ENCODE measurements at regions not wholly inside any gene's neighbourhood (a gene's known extent, or its start where the extent isn't known, plus 50 kb on each side); places are given as distances from the start of the nearest gene placed in this dataset.

GRCh38 chr1:99580451-99580850 lies 65.5 kb upstream of the PALMD start:
- intact Hi-C loops (cut with DNase I), result no loop called here
- Histone ChIP-seq H3K9me3 (no peaks in the 10 kb centered on the region), H3K27me3 (replicated peaks; ENCODE audit: insufficient read depth) (no peaks in the 10 kb centered on the region), H3K27ac (no peak overlapping the region), H3K4me1 (replicated peaks) (no peaks in the 10 kb centered on the region), H3K4me3 (no peak overlapping the region), H3K36me3 (no peaks in the 10 kb centered on the region)
- TF ChIP-seq POLR2AphosphoS5 (IDR thresholded peaks at IDR 0.05) (peak; percentile 65), POLR2A (IDR thresholded peaks at IDR 0.05) (no peak)
- TF ChIP-seq, protein P1, sequence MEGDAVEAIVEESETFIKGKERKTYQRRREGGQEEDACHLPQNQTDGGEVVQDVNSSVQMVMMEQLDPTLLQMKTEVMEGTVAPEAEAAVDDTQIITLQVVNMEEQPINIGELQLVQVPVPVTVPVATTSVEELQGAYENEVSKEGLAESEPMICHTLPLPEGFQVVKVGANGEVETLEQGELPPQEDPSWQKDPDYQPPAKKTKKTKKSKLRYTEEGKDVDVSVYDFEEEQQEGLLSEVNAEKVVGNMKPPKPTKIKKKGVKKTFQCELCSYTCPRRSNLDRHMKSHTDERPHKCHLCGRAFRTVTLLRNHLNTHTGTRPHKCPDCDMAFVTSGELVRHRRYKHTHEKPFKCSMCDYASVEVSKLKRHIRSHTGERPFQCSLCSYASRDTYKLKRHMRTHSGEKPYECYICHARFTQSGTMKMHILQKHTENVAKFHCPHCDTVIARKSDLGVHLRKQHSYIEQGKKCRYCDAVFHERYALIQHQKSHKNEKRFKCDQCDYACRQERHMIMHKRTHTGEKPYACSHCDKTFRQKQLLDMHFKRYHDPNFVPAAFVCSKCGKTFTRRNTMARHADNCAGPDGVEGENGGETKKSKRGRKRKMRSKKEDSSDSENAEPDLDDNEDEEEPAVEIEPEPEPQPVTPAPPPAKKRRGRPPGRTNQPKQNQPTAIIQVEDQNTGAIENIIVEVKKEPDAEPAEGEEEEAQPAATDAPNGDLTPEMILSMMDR (IDR thresholded peaks at IDR 0.05), result peak in 2 of 4 experiments; percentile 8 to 33
- peak; percentile 65 for DNase-seq (ENCODE audit: low spot score)
- 53% methylated on average over 6 of the region's 6 CpGs for WGBS

DNA sequence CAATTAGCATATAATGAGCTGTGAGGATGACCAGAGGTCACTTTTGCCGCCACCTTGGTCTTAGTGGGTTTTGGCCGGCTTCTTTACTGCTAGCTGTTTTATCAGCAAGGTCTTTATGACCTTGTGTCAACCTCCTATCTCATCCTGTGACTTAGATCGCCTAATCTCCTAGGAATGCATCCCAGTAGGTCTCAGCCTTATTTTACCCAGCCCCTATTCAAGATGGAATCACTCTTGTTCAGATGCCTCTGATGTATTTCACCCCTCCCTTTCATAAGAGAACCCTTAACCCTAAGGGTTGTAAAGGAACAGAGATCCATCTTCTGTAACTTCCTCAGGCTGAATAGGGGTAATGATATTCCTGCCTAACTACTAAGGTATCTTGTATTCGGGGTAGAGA lies 58.9 kb upstream of the PALMD start:
- DNase-seq (ENCODE audit: low spot score), result no peak
- 64% methylated on average over 4 of the region's 4 CpGs for WGBS
- Histone ChIP-seq H3K27ac (no peak overlapping the region), H3K9me3 (no peaks in the 10 kb centered on the region), H3K4me3 (no peak overlapping the region), H3K36me3 (no peaks in the 10 kb centered on the region), H3K4me1 (replicated peaks) (no peaks in the 10 kb centered on the region), H3K27me3 (replicated peaks; ENCODE audit: insufficient read depth) (no peaks in the 10 kb centered on the region)
- TF ChIP-seq, protein P1 (IDR thresholded peaks at IDR 0.05), result no peak
- TF ChIP-seq POLR2A (IDR thresholded peaks at IDR 0.05), result no peak
- TF ChIP-seq POLR2AphosphoS5 (IDR thresholded peaks at IDR 0.05), result no peak
- intact Hi-C loops (cut with DNase I), result no loop called here

DNA sequence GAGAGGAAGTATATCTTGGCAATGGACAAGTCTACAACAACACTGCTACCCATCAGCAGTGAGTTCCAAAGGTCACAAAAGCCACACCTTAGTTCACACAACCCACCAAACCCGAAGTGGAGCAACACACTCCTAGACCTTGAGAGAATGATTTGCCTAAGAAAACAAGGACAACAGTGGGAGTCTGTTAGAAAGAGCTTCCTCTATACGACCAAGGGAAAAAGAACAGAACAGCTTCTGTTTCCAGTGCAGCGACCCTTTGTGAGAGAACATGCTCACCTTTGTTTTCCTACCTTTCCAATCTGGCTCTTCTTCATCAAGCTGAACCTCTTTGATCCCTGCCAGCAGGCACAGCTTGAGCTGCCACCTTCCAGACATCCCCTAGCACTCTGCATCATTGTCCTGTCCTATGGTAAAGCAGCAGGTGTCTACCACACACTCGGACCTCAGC lies 56.7 kb upstream of the PALMD start:
- Histone ChIP-seq H3K9me3 (no peaks in the 10 kb centered on the region), H3K4me3 (no peak overlapping the region), H3K27ac (no peak overlapping the region), H3K27me3 (replicated peaks; ENCODE audit: insufficient read depth) (no peaks in the 10 kb centered on the region), H3K36me3 (no peaks in the 10 kb centered on the region), H3K4me1 (replicated peaks) (no peaks in the 10 kb centered on the region)
- intact Hi-C loops (cut with DNase I), result no loop called here
- no peak for DNase-seq (ENCODE audit: low spot score)
- TF ChIP-seq POLR2A (IDR thresholded peaks at IDR 0.05) (no peak), POLR2AphosphoS5 (IDR thresholded peaks at IDR 0.05) (no peak)
- TF ChIP-seq, protein P1 (IDR thresholded peaks at IDR 0.05), result no peak
- WGBS, result 56% methylated on average over 4 of the region's 4 CpGs

DNA sequence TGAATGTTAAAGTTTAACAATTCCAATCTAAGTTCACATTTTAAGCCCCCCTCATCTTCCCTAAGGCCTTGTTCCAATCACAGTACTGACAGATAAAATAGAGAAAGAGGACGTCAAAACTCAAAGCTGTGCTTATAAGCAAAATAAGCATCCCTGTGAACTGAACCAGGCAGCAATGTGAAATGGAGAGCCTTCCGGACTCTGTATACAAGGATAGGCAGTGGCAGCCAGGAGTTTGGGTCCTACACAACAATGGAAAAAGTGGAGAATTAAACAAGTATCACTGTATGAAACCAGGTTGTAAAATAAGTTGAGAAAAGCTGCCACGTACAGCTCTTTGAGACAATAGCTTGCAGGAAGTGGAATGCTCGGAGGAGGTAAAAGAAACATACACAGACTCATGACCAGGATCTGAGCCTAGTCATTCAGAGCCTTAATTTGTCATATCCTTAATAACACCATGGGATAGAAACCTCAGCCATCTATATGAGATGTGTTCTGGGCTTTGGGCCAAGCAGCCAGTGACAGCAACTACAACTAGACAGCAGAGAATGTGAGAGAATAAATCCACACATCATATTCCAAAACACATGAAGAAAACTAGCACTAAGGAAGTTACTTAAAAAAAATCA lies 55.2 kb upstream of the PALMD start:
- H3K27me3 ChIP-seq (replicated peaks; ENCODE audit: insufficient read depth), result no peaks in the 10 kb centered on the region
- TF ChIP-seq, protein P1 (IDR thresholded peaks at IDR 0.05), result no peak
- no peak for TF ChIP-seq POLR2A (IDR thresholded peaks at IDR 0.05)
- TF ChIP-seq POLR2AphosphoS5 (IDR thresholded peaks at IDR 0.05), result no peak
- DNase-seq (ENCODE audit: low spot score), result no peak
- H3K27ac ChIP-seq, result no peak overlapping the region
- no peaks in the 10 kb centered on the region for H3K9me3 ChIP-seq
- no peaks in the 10 kb centered on the region for H3K4me1 ChIP-seq (replicated peaks)
- H3K4me3 ChIP-seq, result no peak overlapping the region
- 56% methylated on average over 4 of the region's 4 CpGs for WGBS
- H3K36me3 ChIP-seq, result no peaks in the 10 kb centered on the region
- intact Hi-C loops (cut with DNase I), result no loop called here

- Histone ChIP-seq H3K9me3 (no peaks in the 10 kb centered on the region), H3K36me3 (no peaks in the 10 kb centered on the region), H3K4me1 (replicated peaks) (no peaks in the 10 kb centered on the region), H3K27me3 (replicated peaks; ENCODE audit: insufficient read depth) (no peaks in the 10 kb centered on the region), H3K4me3 (no peak overlapping the region), H3K27ac (no peak overlapping the region)
- intact Hi-C loops (cut with DNase I), result no loop called here
- no peak for DNase-seq (ENCODE audit: low spot score)
- TF ChIP-seq POLR2AphosphoS5 (IDR thresholded peaks at IDR 0.05), result no peak
- TF ChIP-seq, protein P1 (IDR thresholded peaks at IDR 0.05), result no peak
- no peak for TF ChIP-seq POLR2A (IDR thresholded peaks at IDR 0.05)
- 66% methylated on average over 1 of the region's 1 CpG for WGBS
Measured at GRCh38 chr1:99591886-99592285, 54.0 kb upstream of the PALMD start.
